Smooth muscle cell (in vitro differentiated cells): ENCODE measurements at regions not wholly inside any gene's neighbourhood (a gene's known extent, or its start where the extent isn't known, plus 50 kb on each side); places are given as distances from the start of the nearest gene placed in this dataset.

Experiments used
- DNase-seq: peaks from one replicate; lab custom pipeline; 2025; ENCODE audit not compliant: unreplicated experiment; lab: John Stamatoyannopoulos, UW
- H2AFZ ChIP-seq: fragments of 200-600 bp; sonication (generic); 2 replicates; pipeline ENCODE4 v1.6.0; 2016; ENCODE audit warnings: antibody characterized with exemption, low read depth, mild to moderate bottlenecking
- H3F3A ChIP-seq: fragments of 200-600 bp; sonication (generic); 2 replicates; pipeline ENCODE4 v1.6.0; 2017; ENCODE audit warnings: antibody characterized with exemption, low read depth
- H3K27ac ChIP-seq: fragments of 200-600 bp; sonication (generic); 2 replicates; pipeline ENCODE4 v1.5.1; 2016; ENCODE audit warnings: low read depth, mild to moderate bottlenecking
- H3K27me3 ChIP-seq: fragments of 200-600 bp; sonication (generic); 2 replicates; pipeline ENCODE4 v1.6.1; 2016; ENCODE audit warnings: low read depth, mild to moderate bottlenecking
- H3K36me3 ChIP-seq: fragments of 200-600 bp; sonication (generic); 2 replicates; pipeline ENCODE4 v1.5.1; 2016; ENCODE audit warnings: low read depth
- H3K4me1 ChIP-seq: fragments of 200-600 bp; sonication (generic); 2 replicates; pipeline ENCODE4 v1.5.1; 2016; ENCODE audit warnings: low read depth
- H3K4me2 ChIP-seq: fragments of 200-600 bp; sonication (generic); 2 replicates; pipeline ENCODE4 v1.6.0; 2016; ENCODE audit warnings: mild to moderate bottlenecking
- H3K4me3 ChIP-seq: fragments of 200-600 bp; sonication (generic); 2 replicates; pipeline ENCODE4 v1.5.1; 2016; ENCODE audit warnings: mild to moderate bottlenecking
- H3K79me2 ChIP-seq: fragments of 200-600 bp; sonication (generic); 2 replicates; pipeline ENCODE4 v1.6.0; 2016; ENCODE audit warnings: low read depth, mild to moderate bottlenecking
- H3K9ac ChIP-seq: fragments of 200-600 bp; sonication (generic); 2 replicates; pipeline ENCODE4 v1.6.0; 2016; ENCODE audit warnings: low read depth
- H3K9me3 ChIP-seq: fragments of 200-600 bp; sonication (generic); replicated peaks from 2 replicates; pipeline ENCODE4 v1.5.1; 2016; ENCODE audit warnings: low read depth
- H4K20me1 ChIP-seq: fragments of 200-600 bp; sonication (generic); 2 replicates; pipeline ENCODE4 v1.6.0; 2016; ENCODE audit warnings: low read depth
- CTCF ChIP-seq: fragments of 200-600 bp; sonication (generic); IDR thresholded peaks from 2 replicates; pipeline ENCODE4 v1.5.1; 2017; ENCODE audit warnings: borderline replicate concordance, mild to moderate bottlenecking, antibody characterized with exemption; ENCODE audit not compliant: insufficient read depth, poor library complexity, severe bottlenecking
- WGBS: methylation state at CpG from one replicate; pipeline ENCODE4 v1.1.7; 2016; ENCODE audit warnings: low lambda C conversion rate; 5-methylcytosine and 5-hydroxymethylcytosine counted together

- Histone ChIP-seq H3K9ac (no peak overlapping the region), H4K20me1 (no peaks in the 10 kb centered on the region), H2AFZ (peak overlapping the region; percentile 14), H3K27me3 (no peaks in the 10 kb centered on the region), H3K4me2 (peak overlapping the region; percentile 49), H3K36me3 (no peaks in the 10 kb centered on the region), H3K9me3 (no peaks in the 10 kb centered on the region), H3K79me2 (no peaks in the 10 kb centered on the region), H3K4me1 (peaks cover 13% of the 10 kb centered on the region), H3F3A (peaks cover 24% of the 10 kb centered on the region), H3K27ac (peak overlapping the region; percentile 5), H3K4me3 (no peak overlapping the region)
- 30% methylated on average over 12 of the region's 12 CpGs for WGBS
- DNase-seq = no peak
- no peak for TF ChIP-seq CTCF
These were observed 261.1 kb upstream of the ZMIZ1 start for GRCh38 chr10:78807504-78808203.

GRCh38 chr10:78808286-78808685 is 260.5 kb upstream of the ZMIZ1 start:
- H2AFZ ChIP-seq = no peak overlapping the region
- no peaks in the 10 kb centered on the region for H3K27me3 ChIP-seq
- H3K4me3 ChIP-seq = no peak overlapping the region
- no peaks in the 10 kb centered on the region for H3K9me3 ChIP-seq
- no peaks in the 10 kb centered on the region for H4K20me1 ChIP-seq
- peak overlapping the region; percentile 49 for H3K4me2 ChIP-seq
- peak overlapping the region; percentile 5 for H3K27ac ChIP-seq
- no peak for TF ChIP-seq CTCF
- WGBS = 79% methylated on average over 8 of the region's 8 CpGs
- H3K79me2 ChIP-seq = no peaks in the 10 kb centered on the region
- peaks cover 9% of the 10 kb centered on the region for H3K4me1 ChIP-seq
- DNase-seq = no peak
- H3K9ac ChIP-seq = no peak overlapping the region
- peaks cover 24% of the 10 kb centered on the region for H3F3A ChIP-seq
- no peaks in the 10 kb centered on the region for H3K36me3 ChIP-seq

GRCh38 chr10:78808736-78809367 is 259.9 kb upstream of the ZMIZ1 start:
- no peak overlapping the region for H3K9ac ChIP-seq
- H3K4me2 ChIP-seq = no peak overlapping the region
- H3F3A ChIP-seq = peaks cover 20% of the 10 kb centered on the region
- WGBS = 90% methylated on average over 3 of the region's 3 CpGs
- no peak overlapping the region for H3K27ac ChIP-seq
- no peak for DNase-seq
- TF ChIP-seq CTCF = no peak
- no peak overlapping the region for H3K4me3 ChIP-seq
- peaks cover 8% of the 10 kb centered on the region for H3K4me1 ChIP-seq
- no peaks in the 10 kb centered on the region for H3K79me2 ChIP-seq
- H2AFZ ChIP-seq = no peak overlapping the region
- H4K20me1 ChIP-seq = no peaks in the 10 kb centered on the region
- H3K36me3 ChIP-seq = no peaks in the 10 kb centered on the region
- no peaks in the 10 kb centered on the region for H3K9me3 ChIP-seq
- H3K27me3 ChIP-seq = no peaks in the 10 kb centered on the region
